CD4-positive, alpha-beta memory T cell (primary cell): ENCODE measurements at regions not wholly inside any gene's neighbourhood (a gene's known extent, or its start where the extent isn't known, plus 50 kb on each side); places are given as distances from the start of the nearest gene placed in this dataset.

ENCODE experiments used
- CTCF ChIA-PET: fragments of 350-600 bp; sonication (Branson Sonifier 250); formaldehyde crosslinking; loops from one replicate; lab custom pipeline; 2021; ENCODE audit warnings: inconsistent platforms; ENCODE audit not compliant: partially characterized antibody; lab: Charles Lee
- POLR2A ChIA-PET: fragments of 350-600 bp; sonication (Branson Sonifier 250); formaldehyde crosslinking; loops from one replicate; lab custom pipeline; 2021; ENCODE audit not compliant: partially characterized antibody; lab: Charles Lee
- DNase-seq, 5 donors: peaks; one replicate each; pipeline versions ENCODE4 v3.0.0 to v3.0.0-alpha.2; 2020 to 2022; ENCODE audit warnings: mixed read lengths in 1 of 5
- H3K27ac ChIP-seq: one replicate; pipeline ENCODE4 v1.7.0; 2013; ENCODE audit warnings: low read depth, low read length
- H3K27me3 ChIP-seq: 2 replicates; pipeline ENCODE4 v1.7.0; 2013; ENCODE audit warnings: mild to moderate bottlenecking, low read length, moderate library complexity; ENCODE audit not compliant: insufficient read depth
- H3K36me3 ChIP-seq: 2 replicates; pipeline ENCODE4 v1.7.0; 2013; ENCODE audit warnings: mild to moderate bottlenecking, low read length, moderate library complexity; ENCODE audit not compliant: insufficient read depth
- H3K4me1 ChIP-seq: 2 replicates; pipeline ENCODE4 v1.7.0; 2013; ENCODE audit warnings: mild to moderate bottlenecking, low read length, moderate library complexity; ENCODE audit not compliant: insufficient read depth
- H3K4me3 ChIP-seq, 2 donors: one replicate each; pipeline ENCODE4 v1.7.0; 2013; ENCODE audit warnings: low read length in 2 of 2, mild to moderate bottlenecking in 1 of 2
- H3K9me3 ChIP-seq, 2 donors: one replicate each; pipeline ENCODE4 v1.7.0; 2013; ENCODE audit warnings: low read length in 2 of 2, control low read depth in 1 of 2; ENCODE audit not compliant: control insufficient read depth in 1 of 2
- H3K27ac Mint-ChIP-seq, 7 donors: one replicate each; pipeline ENCODE4 v1.8.0; 2020 to 2021; ENCODE audit warnings: mixed read lengths in 7 of 7, mild to moderate bottlenecking in 6 of 7, inconsistent platforms in 3 of 7, moderate library complexity in 3 of 7
- H3K27me3 Mint-ChIP-seq, 2 donors: one replicate each; pipeline ENCODE4 v1.8.0; 2020 to 2021; ENCODE audit warnings: mixed read lengths in 2 of 2
- H3K36me3 Mint-ChIP-seq, 2 donors: one replicate each; pipeline ENCODE4 v1.8.0; 2020 to 2021; ENCODE audit warnings: mixed read lengths in 2 of 2, inconsistent platforms in 1 of 2, mild to moderate bottlenecking in 1 of 2
- H3K4me1 Mint-ChIP-seq, 4 donors: one replicate each; pipeline ENCODE4 v1.8.0; 2020 to 2021; ENCODE audit warnings: mixed read lengths in 4 of 4, mild to moderate bottlenecking in 1 of 4
- H3K4me3 Mint-ChIP-seq, 8 donors: one replicate each; pipeline ENCODE4 v1.8.0; 2020 to 2021; ENCODE audit warnings: mixed read lengths in 8 of 8, mild to moderate bottlenecking in 7 of 8, moderate library complexity in 6 of 8, inconsistent platforms in 3 of 8
- H3K9me3 Mint-ChIP-seq, 8 donors: one replicate each; pipeline ENCODE4 v1.8.0; 2020 to 2021; ENCODE audit warnings: mixed read lengths in 8 of 8, mild to moderate bottlenecking in 5 of 8, inconsistent platforms in 3 of 8, moderate library complexity in 1 of 8
- intact Hi-C: fragments of 100-400 bp; cut with micrococcal nuclease; formaldehyde crosslinking; loops from one replicate; pipeline ENCODE4 v1.15.1; 2023

GRCh38 chr15:66852064-66852905 is 150.2 kb downstream of the SMAD6 start:
- Histone ChIP-seq H3K36me3 (no peaks in the 10 kb centered on the region), H3K27ac (no peak overlapping the region), H3K27me3 (no peaks in the 10 kb centered on the region), H3K9me3 (no peaks in the 10 kb centered on the region), H3K4me3 (no peak overlapping the region), H3K4me1 (peaks cover 7% of the 10 kb centered on the region)
- no peak overlapping the region for H3K4me3 Mint-ChIP-seq
- intact Hi-C loops, result no loop called here
- peaks cover 4 to 8% (median 6%) of the 10 kb centered on the region in 4 donors for H3K4me1 Mint-ChIP-seq
- H3K27ac Mint-ChIP-seq, result peak overlapping the region in 1 of 7 donors; percentile 47
- H3K36me3 Mint-ChIP-seq, result no peaks in the 10 kb centered on the region
- ChIA-PET POLR2A (no interaction called here), CTCF (interaction anchor here (0.7 to 3.6 kb wide), 23 partner anchors 10 to 1532 kb away, joined by 3 to 65 read pairs (median 4); no protein-coding TSS in a partner anchor)
- H3K27me3 Mint-ChIP-seq, result peaks cover 9 to 15% of the 10 kb centered on the region in 2 donors
- H3K9me3 Mint-ChIP-seq, result no peaks in the 10 kb centered on the region
- no peak for DNase-seq

- no peak overlapping the region for H3K4me3 ChIP-seq
- no peaks in the 10 kb centered on the region for H3K9me3 ChIP-seq
- no peak overlapping the region for H3K27ac ChIP-seq
- Mint-ChIP-seq H3K9me3 (no peaks in the 10 kb centered on the region), H3K4me1 (peaks cover 4 to 8% (median 6%) of the 10 kb centered on the region in 4 donors), H3K4me3 (no peak overlapping the region), H3K27me3 (peaks cover 15 to 22% of the 10 kb centered on the region in 2 donors), H3K27ac (peak overlapping the region in 1 of 7 donors; percentile 13), H3K36me3 (no peaks in the 10 kb centered on the region)
- ChIA-PET POLR2A (no interaction called here), CTCF (no interaction called here)
- H3K36me3 ChIP-seq, result no peaks in the 10 kb centered on the region
- DNase-seq, result no peak
- intact Hi-C loops, result no loop called here
- H3K27me3 ChIP-seq, result no peaks in the 10 kb centered on the region
- peaks cover 7% of the 10 kb centered on the region for H3K4me1 ChIP-seq
Observed at GRCh38 chr15:66854012-66854965, 152.3 kb downstream of the SMAD6 start.

- no peaks in the 10 kb centered on the region for H3K9me3 ChIP-seq
- Mint-ChIP-seq H3K27me3 (peaks cover 17 to 27% of the 10 kb centered on the region in 2 donors), H3K4me3 (no peak overlapping the region), H3K36me3 (no peaks in the 10 kb centered on the region), H3K9me3 (peaks cover 0 to 3% (median 0%) of the 10 kb centered on the region in 8 donors), H3K4me1 (peaks cover 4 to 8% (median 6%) of the 10 kb centered on the region in 4 donors), H3K27ac (peak overlapping the region in 2 of 7 donors; percentile 13 to 42)
- ChIA-PET POLR2A (no interaction called here), CTCF (no interaction called here)
- no peak overlapping the region for H3K27ac ChIP-seq
- H3K36me3 ChIP-seq, result no peaks in the 10 kb centered on the region
- H3K4me3 ChIP-seq, result no peak overlapping the region
- H3K4me1 ChIP-seq, result peaks cover 7% of the 10 kb centered on the region
- no peak for DNase-seq
- no peaks in the 10 kb centered on the region for H3K27me3 ChIP-seq
- intact Hi-C loops, result no loop called here
Observed at GRCh38 chr15:66855041-66855440, 153.0 kb downstream of the SMAD6 start.

DNA sequence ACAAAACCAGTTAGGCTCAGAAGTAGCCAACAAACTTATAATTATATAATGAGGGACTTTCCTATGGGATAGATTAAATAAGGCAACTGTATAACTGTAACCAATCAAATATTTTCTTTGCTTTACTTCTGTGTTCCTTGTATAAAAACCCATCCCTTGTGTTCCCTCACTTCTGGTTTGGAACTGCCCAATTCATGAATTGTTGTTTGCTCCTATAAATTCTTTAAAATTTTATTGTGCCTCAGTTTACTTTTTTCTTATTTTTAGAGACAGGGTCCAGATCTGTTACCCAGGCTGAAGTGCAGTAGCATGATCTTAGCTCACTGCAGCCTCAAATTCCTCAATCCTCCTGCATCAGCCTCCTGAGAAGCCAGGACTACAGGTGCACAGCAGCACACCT is 155.7 kb downstream of the SMAD6 start:
- H3K36me3 ChIP-seq, result no peaks in the 10 kb centered on the region
- Mint-ChIP-seq H3K9me3 (peaks cover 0 to 3% (median 0%) of the 10 kb centered on the region in 8 donors), H3K27me3 (peaks cover 20 to 35% of the 10 kb centered on the region in 2 donors), H3K36me3 (no peaks in the 10 kb centered on the region), H3K27ac (no peak overlapping the region), H3K4me3 (no peak overlapping the region), H3K4me1 (no peaks in the 10 kb centered on the region)
- no peaks in the 10 kb centered on the region for H3K4me1 ChIP-seq
- ChIA-PET CTCF (no interaction called here), POLR2A (no interaction called here)
- no peaks in the 10 kb centered on the region for H3K9me3 ChIP-seq
- H3K4me3 ChIP-seq, result no peak overlapping the region
- H3K27ac ChIP-seq, result no peak overlapping the region
- intact Hi-C loops, result no loop called here
- no peaks in the 10 kb centered on the region for H3K27me3 ChIP-seq
- no peak for DNase-seq

DNA sequence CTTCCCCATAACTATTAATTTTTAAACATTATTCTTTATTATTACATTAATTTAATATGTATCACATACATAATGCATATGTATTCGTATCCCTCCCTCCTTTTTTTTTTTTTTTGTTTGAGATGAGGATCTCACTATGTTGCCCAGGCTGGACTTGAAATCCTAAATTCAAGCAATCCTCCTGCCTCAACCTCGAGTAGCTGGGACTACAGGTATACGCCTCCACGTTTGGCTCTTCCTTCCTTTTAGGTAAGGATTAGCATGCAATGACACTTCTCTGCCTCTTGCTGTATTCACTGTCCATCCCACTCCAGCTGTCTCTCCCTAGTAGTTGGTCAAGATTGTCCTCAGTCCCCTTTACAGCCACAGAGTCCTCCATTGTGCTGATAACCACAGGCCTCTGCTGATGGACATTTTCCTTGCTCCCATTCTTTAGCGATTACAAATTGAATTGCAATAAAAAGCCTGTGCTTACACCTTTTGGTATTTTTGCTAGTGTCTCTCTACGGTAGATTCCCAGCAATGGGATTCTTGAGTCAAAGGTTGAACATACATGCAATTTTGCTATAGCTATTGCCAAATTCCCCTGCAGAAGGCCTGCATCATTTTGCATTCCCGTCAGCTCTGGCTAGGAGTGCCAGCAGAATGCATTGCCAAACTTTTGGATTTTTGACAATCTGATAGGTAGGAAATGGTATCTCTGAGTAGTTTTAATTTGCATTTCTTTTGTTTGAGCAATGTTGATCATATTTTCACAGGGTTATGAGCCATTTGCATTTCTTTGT is 156.6 kb downstream of the SMAD6 start:
- DNase-seq, result no peak
- no peaks in the 10 kb centered on the region for H3K27me3 ChIP-seq
- H3K36me3 Mint-ChIP-seq, result no peaks in the 10 kb centered on the region
- H3K4me3 Mint-ChIP-seq, result no peak overlapping the region
- no peaks in the 10 kb centered on the region for H3K9me3 ChIP-seq
- H3K4me3 ChIP-seq, result no peak overlapping the region
- no peak overlapping the region for H3K27ac ChIP-seq
- H3K9me3 Mint-ChIP-seq, result peaks cover 0 to 3% (median 0%) of the 10 kb centered on the region in 8 donors
- H3K4me1 ChIP-seq, result no peaks in the 10 kb centered on the region
- ChIA-PET CTCF (interaction anchor here (6.9 kb wide), 1 partner anchor 7 kb away, joined by 55 read pairs; no protein-coding TSS in a partner anchor), POLR2A (no interaction called here)
- intact Hi-C loops, result no loop called here
- no peak overlapping the region for H3K27ac Mint-ChIP-seq
- H3K4me1 Mint-ChIP-seq, result no peaks in the 10 kb centered on the region
- no peaks in the 10 kb centered on the region for H3K36me3 ChIP-seq
- H3K27me3 Mint-ChIP-seq, result peaks cover 27 to 35% of the 10 kb centered on the region in 2 donors

- Histone ChIP-seq H3K9me3 (no peaks in the 10 kb centered on the region), H3K27ac (no peak overlapping the region), H3K4me3 (no peak overlapping the region), H3K36me3 (no peaks in the 10 kb centered on the region), H3K27me3 (no peaks in the 10 kb centered on the region), H3K4me1 (no peaks in the 10 kb centered on the region)
- Mint-ChIP-seq H3K36me3 (no peaks in the 10 kb centered on the region), H3K9me3 (peaks cover 0 to 3% (median 0%) of the 10 kb centered on the region in 8 donors), H3K4me1 (no peaks in the 10 kb centered on the region), H3K27me3 (peaks cover 27 to 29% of the 10 kb centered on the region in 2 donors), H3K4me3 (no peak overlapping the region), H3K27ac (no peak overlapping the region)
- CTCF ChIA-PET, result interaction anchor here (6.9 kb wide), 1 partner anchor 8 kb away, joined by 55 read pairs; no protein-coding TSS in a partner anchor
- intact Hi-C loops, result no loop called here
- POLR2A ChIA-PET, result no interaction called here
- DNase-seq, result no peak
Observed at GRCh38 chr15:66859688-66860253, 157.7 kb downstream of the SMAD6 start.
